A673 (cell line): ENCODE measurements at regions not wholly inside any gene's neighbourhood (a gene's known extent, or its start where the extent isn't known, plus 50 kb on each side); places are given as distances from the start of the nearest gene placed in this dataset.

Source experiments
- CTCF ChIP-seq: fragments of 300-800, 200-600 bp; sonication (generic); conservative IDR thresholded peaks from 2 replicates; pipeline ENCODE4 v1.5.1; 2017; ENCODE audit warnings: low read depth, mild to moderate bottlenecking, antibody characterized with exemption, low read length, moderate library complexity, mixed read lengths
- EZH2 ChIP-seq: fragments of 200-600 bp; sonication (generic); IDR thresholded peaks from 2 replicates; pipeline ENCODE4 v1.6.1; 2017; ENCODE audit warnings: borderline replicate concordance, low read depth, mild to moderate bottlenecking, mixed read lengths, antibody characterized with exemption, low read length; ENCODE audit not compliant: poor library complexity, severe bottlenecking

GRCh38 chr14:53622447-53622846, 334.2 kb downstream of the BMP4 start:
- TF ChIP-seq EZH2 (no peak), CTCF (no peak)
